Body of pancreas (tissue), 4 donors: ENCODE measurements at regions not wholly inside any gene's neighbourhood (a gene's known extent, or its start where the extent isn't known, plus 50 kb on each side); places are given as distances from the start of the nearest gene placed in this dataset.

Experiments used
- CTCF ChIP-seq, 7 experiments: fragments of 450-650 bp in 4 of 7; fragments of 200-600 bp in 3 of 7; sonication (generic) in 3 of 7; IDR thresholded peaks; one replicate each; pipeline ENCODE4 v1.5.1; 2016 to 2019; ENCODE audit warnings: antibody characterized with exemption in 7 of 7
- POLR2A ChIP-seq, 3 donors: fragments of 450-650 bp; IDR thresholded peaks; one replicate each; pipeline ENCODE4 v1.6.1; 2016; ENCODE audit warnings: antibody characterized with exemption in 3 of 3, mild to moderate bottlenecking in 2 of 3

GRCh38 chr7:33794419-33794818 lies 110.9 kb upstream of the BMPER start:
- TF ChIP-seq CTCF (IDR thresholded peaks at IDR 0.05) (no peak), POLR2A (IDR thresholded peaks at IDR 0.05) (no peak)
